Epithelial cell of esophagus (primary cell): ENCODE measurements at regions not wholly inside any gene's neighbourhood (a gene's known extent, or its start where the extent isn't known, plus 50 kb on each side); places are given as distances from the start of the nearest gene placed in this dataset.
"Not testable (repeated sequence)": the region's sequence is repeated elsewhere in the genome, so short reads cannot be mapped to it uniquely, and the experiment has no call there.

Experiments
- DNase-seq: peaks from one replicate; pipeline ENCODE4 v3.0.0; 2010; ENCODE audit warnings: low read depth
- H3K4me3 ChIP-seq: 2 replicates; pipeline ENCODE4 v1.5.1; 2011; ENCODE audit warnings: mild to moderate bottlenecking, low read length, control low read depth
- CTCF ChIP-seq: IDR thresholded peaks from 2 replicates; pipeline ENCODE4 v1.5.1; 2011; ENCODE audit warnings: low read depth, mild to moderate bottlenecking, low read length, control low read depth, inconsistent platforms; ENCODE audit not compliant: insufficient read depth; ENCODE audit errors: missing control alignments

GRCh38 chr9:40884072-40884901 lies 244.2 kb downstream of the FOXD4L6 start:
- no peak for TF ChIP-seq CTCF
- no peak overlapping the region for H3K4me3 ChIP-seq
- no peak for DNase-seq

GRCh38 chr9:40883423-40884071 lies 244.9 kb downstream of the FOXD4L6 start:
- not testable (repeated sequence) for DNase-seq, H3K4me3 ChIP-seq

GRCh38 chr9:40873753-40874295 lies 254.7 kb downstream of the FOXD4L6 start:
- not testable (repeated sequence) for H3K4me3 ChIP-seq, DNase-seq

- not testable (repeated sequence) for DNase-seq, H3K4me3 ChIP-seq
Observed at GRCh38 chr9:40868437-40868836, 260.0 kb downstream of the FOXD4L6 start.
